ENCODE measurements at regions not wholly inside any gene's neighbourhood (a gene's known extent, or its start where the extent isn't known, plus 50 kb on each side); places are given as distances from the start of the nearest gene placed in this dataset.

GRCh38 chr10:83541046-83541445 lies 598.3 kb upstream of the GHITM start:
- Histone ChIP-seq H3K4me3 (ENCODE audit: low read length) (no peak overlapping the region), H3K27ac (ENCODE audit: low read length) (no peak overlapping the region), H3K27me3 (replicated peaks; ENCODE audit: insufficient read depth, low read length) (no peaks in the 10 kb centered on the region), H3F3A (ENCODE audit: insufficient read depth, low read length) (no peaks in the 10 kb centered on the region), H3K79me2 (ENCODE audit: low read length) (no peaks in the 10 kb centered on the region), H3K9me3 (replicated peaks; ENCODE audit: insufficient read depth, low read length) (no peaks in the 10 kb centered on the region), H3K9me2 (replicated peaks; ENCODE audit: insufficient read depth, low read length) (no peaks in the 10 kb centered on the region), H3K4me2 (ENCODE audit: low read depth, low read length) (no peak overlapping the region), H2AFZ (ENCODE audit: low read length) (no peak overlapping the region), H3K4me1 (ENCODE audit: low read length) (peaks cover 19% of the 10 kb centered on the region), H4K20me1 (ENCODE audit: insufficient read depth, low read length) (no peaks in the 10 kb centered on the region), H3K9ac (ENCODE audit: low read length) (no peak overlapping the region), H3K36me3 (replicated peaks; ENCODE audit: insufficient read depth, low read length) (no peaks in the 10 kb centered on the region)
- TF ChIP-seq, protein P1, sequence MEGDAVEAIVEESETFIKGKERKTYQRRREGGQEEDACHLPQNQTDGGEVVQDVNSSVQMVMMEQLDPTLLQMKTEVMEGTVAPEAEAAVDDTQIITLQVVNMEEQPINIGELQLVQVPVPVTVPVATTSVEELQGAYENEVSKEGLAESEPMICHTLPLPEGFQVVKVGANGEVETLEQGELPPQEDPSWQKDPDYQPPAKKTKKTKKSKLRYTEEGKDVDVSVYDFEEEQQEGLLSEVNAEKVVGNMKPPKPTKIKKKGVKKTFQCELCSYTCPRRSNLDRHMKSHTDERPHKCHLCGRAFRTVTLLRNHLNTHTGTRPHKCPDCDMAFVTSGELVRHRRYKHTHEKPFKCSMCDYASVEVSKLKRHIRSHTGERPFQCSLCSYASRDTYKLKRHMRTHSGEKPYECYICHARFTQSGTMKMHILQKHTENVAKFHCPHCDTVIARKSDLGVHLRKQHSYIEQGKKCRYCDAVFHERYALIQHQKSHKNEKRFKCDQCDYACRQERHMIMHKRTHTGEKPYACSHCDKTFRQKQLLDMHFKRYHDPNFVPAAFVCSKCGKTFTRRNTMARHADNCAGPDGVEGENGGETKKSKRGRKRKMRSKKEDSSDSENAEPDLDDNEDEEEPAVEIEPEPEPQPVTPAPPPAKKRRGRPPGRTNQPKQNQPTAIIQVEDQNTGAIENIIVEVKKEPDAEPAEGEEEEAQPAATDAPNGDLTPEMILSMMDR (IDR thresholded peaks at IDR 0.05; ENCODE audit: low read length) = no peak
- TF ChIP-seq EZH2phosphoT487 (IDR thresholded peaks at IDR 0.05; ENCODE audit: low read length) (no peak), EZH2 (optimal IDR thresholded peaks at IDR 0.05; ENCODE audit: low read depth, low read length) (no peak)
- no peak for DNase-seq

GRCh38 chr10:83542774-83543411 lies 596.4 kb upstream of the GHITM start:
- Histone ChIP-seq H3K27ac (ENCODE audit: low read length) (no peak overlapping the region), H3K4me1 (ENCODE audit: low read length) (peaks cover 19% of the 10 kb centered on the region), H3K4me3 (ENCODE audit: low read length) (no peak overlapping the region), H3K27me3 (replicated peaks; ENCODE audit: insufficient read depth, low read length) (no peaks in the 10 kb centered on the region), H4K20me1 (ENCODE audit: insufficient read depth, low read length) (no peaks in the 10 kb centered on the region), H3F3A (ENCODE audit: insufficient read depth, low read length) (no peaks in the 10 kb centered on the region), H3K9ac (ENCODE audit: low read length) (no peak overlapping the region), H3K4me2 (ENCODE audit: low read depth, low read length) (no peak overlapping the region), H3K9me3 (replicated peaks; ENCODE audit: insufficient read depth, low read length) (no peaks in the 10 kb centered on the region), H3K79me2 (ENCODE audit: low read length) (no peaks in the 10 kb centered on the region), H3K36me3 (replicated peaks; ENCODE audit: insufficient read depth, low read length) (no peaks in the 10 kb centered on the region), H3K9me2 (replicated peaks; ENCODE audit: insufficient read depth, low read length) (no peaks in the 10 kb centered on the region), H2AFZ (ENCODE audit: low read length) (no peak overlapping the region)
- peak; percentile 39 for DNase-seq
- TF ChIP-seq EZH2phosphoT487 (IDR thresholded peaks at IDR 0.05; ENCODE audit: low read length) (no peak), EZH2 (optimal IDR thresholded peaks at IDR 0.05; ENCODE audit: low read depth, low read length) (no peak)
- TF ChIP-seq, protein P1 (IDR thresholded peaks at IDR 0.05; ENCODE audit: low read length) = no peak

- Histone ChIP-seq H3K36me3 (replicated peaks; ENCODE audit: insufficient read depth, low read length) (no peaks in the 10 kb centered on the region), H3K79me2 (ENCODE audit: low read length) (no peaks in the 10 kb centered on the region), H3K9ac (ENCODE audit: low read length) (no peak overlapping the region), H2AFZ (ENCODE audit: low read length) (no peak overlapping the region), H4K20me1 (ENCODE audit: insufficient read depth, low read length) (no peaks in the 10 kb centered on the region), H3K27ac (ENCODE audit: low read length) (no peak overlapping the region), H3K27me3 (replicated peaks; ENCODE audit: insufficient read depth, low read length) (no peaks in the 10 kb centered on the region), H3K4me2 (ENCODE audit: low read depth, low read length) (no peak overlapping the region), H3K4me3 (ENCODE audit: low read length) (no peak overlapping the region), H3K9me3 (replicated peaks; ENCODE audit: insufficient read depth, low read length) (no peaks in the 10 kb centered on the region), H3F3A (ENCODE audit: insufficient read depth, low read length) (no peaks in the 10 kb centered on the region), H3K9me2 (replicated peaks; ENCODE audit: insufficient read depth, low read length) (no peaks in the 10 kb centered on the region), H3K4me1 (ENCODE audit: low read length) (peaks cover 19% of the 10 kb centered on the region)
- DNase-seq = no peak
- no peak for TF ChIP-seq EZH2 (optimal IDR thresholded peaks at IDR 0.05; ENCODE audit: low read depth, low read length)
- TF ChIP-seq, protein P1 (IDR thresholded peaks at IDR 0.05; ENCODE audit: low read length) = no peak
- no peak for TF ChIP-seq EZH2phosphoT487 (IDR thresholded peaks at IDR 0.05; ENCODE audit: low read length)
Observed at GRCh38 chr10:83543691-83544462, 595.4 kb upstream of the GHITM start.

All from MM.1S (cell line).